Retina (tissue), 1 donor: ENCODE measurements at regions not wholly inside any gene's neighbourhood (a gene's known extent, or its start where the extent isn't known, plus 50 kb on each side); places are given as distances from the start of the nearest gene placed in this dataset.

Experiments
- DNase-seq: peaks from one replicate; pipeline ENCODE4 v3.0.0-alpha.2; 2016

- no peak for DNase-seq
These were observed 69.0 kb upstream of the DSG1 start for GRCh38 chr18:31248783-31249521.

GRCh38 chr18:31250902-31251301, 67.1 kb upstream of the DSG1 start:
- DNase-seq = no peak

GRCh38 chr18:31252522-31252921, 65.4 kb upstream of the DSG1 start:
- no peak for DNase-seq

- DNase-seq = no peak
These were observed 62.0 kb upstream of the DSG1 start for GRCh38 chr18:31255953-31256352.

GRCh38 chr18:31258789-31259188, 59.2 kb upstream of the DSG1 start:
- no peak for DNase-seq

- no peak for DNase-seq
These were observed 56.0 kb upstream of the DSG1 start for GRCh38 chr18:31261792-31262582.

- DNase-seq = no peak
These were observed 50.0 kb upstream of the DSG1 start for GRCh38 chr18:31267823-31268481.
